NCI-H2196 treated with DMSO at 0.1 percent for 48 hours (cell line): ENCODE measurements at regions not wholly inside any gene's neighbourhood (a gene's known extent, or its start where the extent isn't known, plus 50 kb on each side); places are given as distances from the start of the nearest gene placed in this dataset.

Experiments used
- DNase-seq: peaks from one replicate; lab custom pipeline; 2025; ENCODE audit not compliant: unreplicated experiment; lab: John Stamatoyannopoulos, UW

GRCh38 chr11:23543651-23544222 is 683.5 kb upstream of the CCDC179 start:
- DNase-seq = no peak

GRCh38 chr11:23551706-23552105 is 691.4 kb upstream of the CCDC179 start:
- no peak for DNase-seq

GRCh38 chr11:23554002-23554401 is 693.7 kb upstream of the CCDC179 start:
- DNase-seq = no peak

- DNase-seq = no peak
These were observed 694.8 kb upstream of the CCDC179 start for GRCh38 chr11:23555085-23555484.

DNA sequence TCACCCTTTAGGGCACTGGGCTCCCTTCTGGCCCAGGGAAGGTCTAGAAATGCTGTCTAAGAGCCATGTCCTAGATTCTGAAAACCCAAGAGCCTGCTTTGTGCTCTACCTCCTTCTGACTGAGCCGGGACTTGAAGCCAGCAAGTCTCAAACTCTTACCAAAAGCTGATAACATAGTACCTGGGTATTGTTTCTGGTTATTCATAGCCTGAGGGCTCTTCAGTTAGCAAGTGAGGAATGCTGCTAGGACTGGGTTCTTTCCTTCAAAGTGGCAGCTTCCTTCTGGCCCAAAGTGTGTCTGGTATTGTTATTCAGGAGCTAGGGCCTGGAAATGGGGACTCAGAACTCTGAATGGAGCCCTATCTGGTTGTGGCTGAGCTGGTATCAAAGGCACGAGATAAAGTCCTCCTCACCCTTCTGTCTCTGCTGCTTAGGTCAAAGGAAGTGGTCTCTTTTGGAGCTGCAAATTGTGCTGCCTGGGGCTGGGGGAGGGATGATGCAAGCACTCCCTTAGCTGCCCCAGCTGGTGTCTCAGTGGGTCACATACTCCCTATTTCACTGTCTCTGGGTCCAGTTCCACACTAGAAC is 696.0 kb upstream of the CCDC179 start:
- no peak for DNase-seq

DNA sequence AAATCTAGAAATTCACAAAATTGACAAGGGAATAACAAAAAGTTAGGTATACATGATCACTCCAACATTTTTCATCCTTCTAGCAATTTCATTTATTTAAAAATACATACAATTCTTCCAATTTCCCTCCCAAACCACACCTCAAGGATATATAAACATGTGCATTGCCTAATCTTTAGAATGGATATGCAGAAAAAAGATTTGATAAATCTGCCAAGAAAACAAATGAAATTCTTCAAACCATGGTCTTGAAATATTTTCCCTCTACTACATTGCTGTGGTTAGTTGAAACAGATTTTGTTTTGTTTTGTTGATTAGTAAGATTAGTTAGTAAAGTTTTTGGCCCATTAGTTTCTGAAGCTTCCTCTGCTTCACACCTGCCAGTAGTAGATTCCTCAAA is 703.3 kb upstream of the CCDC179 start:
- no peak for DNase-seq

DNA sequence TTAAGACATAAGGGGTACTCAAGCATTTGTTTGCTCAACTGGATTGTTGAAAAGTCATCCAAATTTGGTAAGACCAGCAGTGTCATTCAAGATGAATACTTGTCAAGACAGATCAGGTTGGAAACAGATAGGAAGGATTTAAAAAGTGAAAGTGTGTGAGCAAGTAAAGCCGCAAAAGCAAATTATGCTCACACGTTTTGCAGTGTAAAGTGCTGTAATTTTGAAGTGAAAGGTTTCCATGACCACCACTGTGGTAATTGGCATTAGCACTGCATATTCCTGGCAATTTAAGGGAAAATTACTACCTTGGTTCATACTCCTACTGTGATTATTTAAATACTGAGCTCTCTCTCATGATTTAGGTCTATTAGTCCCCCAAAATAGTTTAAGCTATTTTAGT is 704.1 kb upstream of the CCDC179 start:
- DNase-seq = no peak

GRCh38 chr11:23569134-23569533 is 708.9 kb upstream of the CCDC179 start:
- no peak for DNase-seq

DNA sequence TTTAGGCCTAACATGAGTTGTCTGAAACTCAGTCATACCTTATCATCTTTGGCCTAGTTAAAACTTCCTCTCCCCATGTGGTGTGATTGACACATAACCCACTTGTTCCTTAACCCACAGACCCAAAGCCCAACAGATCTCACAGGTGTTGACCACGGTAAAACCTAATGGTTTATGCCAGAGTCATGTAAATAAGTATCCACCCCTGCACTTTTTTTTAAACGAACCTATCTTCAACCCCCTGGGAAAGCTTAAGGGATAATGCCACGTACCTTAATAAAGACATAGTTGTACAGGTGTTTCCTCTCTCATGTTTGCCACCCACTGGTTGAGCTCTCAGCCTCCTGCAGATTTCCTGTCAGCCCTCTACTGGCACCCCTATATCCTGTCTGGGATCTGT is 709.3 kb upstream of the CCDC179 start:
- DNase-seq = no peak

GRCh38 chr11:23570828-23571227 is 710.6 kb upstream of the CCDC179 start:
- no peak for DNase-seq

DNA sequence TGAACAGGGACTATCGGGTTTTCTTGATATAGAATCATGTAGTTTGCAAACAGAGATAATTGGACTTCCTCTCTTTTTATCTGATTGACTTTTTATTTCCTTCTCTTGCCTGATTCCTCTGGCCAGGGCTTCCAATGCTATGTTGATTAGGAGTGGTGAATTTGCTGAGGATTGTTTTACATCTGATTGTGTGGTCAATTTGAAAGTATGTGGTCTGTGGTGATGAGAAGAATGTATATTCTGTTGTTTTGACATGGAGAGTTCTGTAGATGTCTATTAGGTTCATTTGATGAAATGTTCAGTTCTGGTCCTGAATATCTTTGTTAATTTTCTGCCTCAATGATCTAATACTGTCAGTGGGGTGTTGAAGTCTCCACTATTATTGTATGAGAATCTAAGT is 713.2 kb upstream of the CCDC179 start:
- no peak for DNase-seq

- no peak for DNase-seq
These were observed 713.9 kb upstream of the CCDC179 start for GRCh38 chr11:23574149-23574548.

DNA sequence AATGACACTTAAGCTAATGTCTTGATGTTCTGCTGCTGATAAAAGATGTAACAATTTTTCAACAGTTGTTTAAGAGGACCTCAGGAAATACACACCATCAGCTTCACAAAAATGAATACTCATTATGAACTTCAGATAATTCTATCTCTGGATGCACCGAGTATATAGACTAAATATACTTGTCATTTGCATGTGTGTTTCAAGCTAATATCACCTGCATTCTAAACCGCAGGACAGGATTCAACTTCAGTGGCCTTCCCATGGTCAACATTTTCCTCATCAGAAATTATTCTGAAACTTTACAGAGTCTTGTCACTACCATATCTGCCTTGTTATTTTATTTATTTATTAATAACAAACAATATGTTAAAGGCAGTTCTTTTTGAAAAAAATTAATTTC is 717.0 kb upstream of the CCDC179 start:
- no peak for DNase-seq

- DNase-seq = no peak
These were observed 725.3 kb upstream of the CCDC179 start for GRCh38 chr11:23585416-23586104.

- no peak for DNase-seq
These were observed 725.9 kb upstream of the CCDC179 start for GRCh38 chr11:23586173-23586572.

DNA sequence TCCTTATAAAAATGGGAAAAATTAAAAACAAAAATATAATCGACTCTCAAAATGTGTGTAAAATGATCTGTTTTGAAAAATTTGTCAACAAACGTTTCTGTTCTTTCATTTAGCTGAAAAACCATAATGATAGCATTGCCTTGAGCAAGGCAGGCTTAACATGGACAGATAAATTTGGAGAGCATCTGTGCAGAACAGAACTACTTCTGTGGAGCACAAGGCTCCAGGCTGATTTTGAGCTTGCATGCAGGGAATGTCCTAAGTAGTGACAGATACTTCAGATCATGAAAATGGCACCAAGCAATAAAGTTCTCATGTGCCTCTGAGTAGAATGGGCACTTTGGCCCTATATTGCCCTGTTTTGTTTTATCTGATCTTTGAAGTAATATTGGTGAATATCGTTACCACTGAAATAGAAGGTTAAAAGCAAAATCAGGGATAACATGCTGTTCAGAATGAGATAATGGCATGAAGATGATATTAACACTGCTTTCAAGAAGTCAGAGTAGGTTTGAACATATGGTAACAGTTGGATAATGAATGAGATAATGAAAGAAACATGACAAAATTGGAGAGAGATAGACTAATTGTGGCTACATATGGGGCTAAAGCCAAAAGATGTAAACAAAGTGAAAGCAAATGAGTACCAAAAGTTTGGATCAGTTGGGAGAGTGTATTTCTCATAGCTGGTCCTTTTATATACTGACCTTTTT is 730.5 kb upstream of the CCDC179 start:
- DNase-seq = no peak

GRCh38 chr11:23594755-23595154 is 734.5 kb upstream of the CCDC179 start:
- no peak for DNase-seq

DNA sequence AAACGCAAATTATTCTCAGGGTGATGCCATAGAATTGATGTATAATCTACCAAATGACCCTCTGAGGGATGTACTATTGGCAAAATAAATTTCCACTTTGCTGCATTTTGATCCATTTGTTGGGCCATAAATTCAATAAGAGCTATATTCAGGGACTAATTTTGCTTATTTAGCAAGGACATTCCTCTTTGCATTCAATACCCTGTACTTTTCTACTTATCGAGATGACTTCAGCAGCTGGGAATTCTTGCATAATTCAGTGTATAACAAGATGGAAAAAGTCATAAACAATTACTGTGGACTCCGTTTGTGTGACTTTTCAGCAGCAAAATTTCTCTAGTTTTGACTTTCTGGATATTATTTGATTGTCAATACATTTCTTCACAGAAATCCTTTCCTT is 744.7 kb upstream of the CCDC179 start:
- DNase-seq = no peak

GRCh38 chr11:23606191-23606590 is 745.9 kb upstream of the CCDC179 start:
- no peak for DNase-seq

GRCh38 chr11:23611726-23612125 is 751.5 kb upstream of the CCDC179 start:
- DNase-seq = no peak

DNA sequence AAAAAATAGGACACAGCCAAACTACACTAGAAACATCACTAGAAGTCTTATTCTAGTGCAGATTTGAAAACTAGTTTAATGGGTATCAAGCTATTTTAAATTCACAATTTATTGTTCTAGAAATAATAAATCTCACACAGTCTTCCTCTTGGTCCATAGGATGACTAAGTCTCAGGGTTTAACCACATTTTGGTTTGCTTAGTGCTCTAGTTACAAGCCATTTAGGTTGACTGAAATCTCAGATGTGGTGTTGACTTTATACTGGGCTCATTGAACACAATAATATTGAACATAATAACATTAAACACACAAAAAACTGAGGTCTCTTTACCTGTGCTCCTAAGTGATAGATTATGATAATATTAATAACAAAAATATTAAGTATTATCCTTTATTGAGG is 760.3 kb upstream of the CCDC179 start:
- no peak for DNase-seq

GRCh38 chr11:23632293-23632692 is 772.0 kb upstream of the CCDC179 start:
- DNase-seq = no peak
